Loucy (cell line): ENCODE measurements at regions not wholly inside any gene's neighbourhood (a gene's known extent, or its start where the extent isn't known, plus 50 kb on each side); places are given as distances from the start of the nearest gene placed in this dataset.

ENCODE experiments used
- H2AFZ ChIP-seq: fragments of 200-600 bp; sonication (generic); 2 replicates; pipeline ENCODE4 v1.6.0; 2016; ENCODE audit warnings: antibody characterized with exemption, mild to moderate bottlenecking, low read length, moderate library complexity
- H3F3A ChIP-seq: fragments of 200-600 bp; 2 replicates; pipeline ENCODE4 v1.6.0; 2016; ENCODE audit warnings: antibody characterized with exemption, low read depth, mild to moderate bottlenecking
- H3K27me3 ChIP-seq: fragments of 200-600 bp; sonication (generic); 2 replicates; pipeline ENCODE4 v1.6.1; 2014; ENCODE audit warnings: low read length, mild to moderate bottlenecking; ENCODE audit not compliant: insufficient read depth, poor library complexity, severe bottlenecking
- H3K36me3 ChIP-seq: fragments of 200-600 bp; sonication (generic); 2 replicates; pipeline ENCODE4 v1.6.1; 2016; ENCODE audit warnings: low read length; ENCODE audit not compliant: insufficient read depth
- H3K4me1 ChIP-seq: fragments of 200-600 bp; sonication (generic); 2 replicates; pipeline ENCODE4 v1.5.1; 2014; ENCODE audit warnings: low read length, mild to moderate bottlenecking; ENCODE audit not compliant: insufficient read depth, poor library complexity, severe bottlenecking
- H3K4me2 ChIP-seq: fragments of 200-600 bp; sonication (generic); 2 replicates; pipeline ENCODE4 v1.6.0; 2014; ENCODE audit warnings: antibody characterized with exemption, low read length, low read depth, mild to moderate bottlenecking; ENCODE audit not compliant: poor library complexity, severe bottlenecking
- H3K4me3 ChIP-seq: fragments of 200-600 bp; sonication (generic); 2 replicates; pipeline ENCODE4 v1.5.1; 2014; ENCODE audit warnings: low read length, mild to moderate bottlenecking, mixed read lengths; ENCODE audit not compliant: poor library complexity, severe bottlenecking
- H3K79me2 ChIP-seq: fragments of 200-600 bp; sonication (generic); 2 replicates; pipeline ENCODE4 v1.6.1; 2014; ENCODE audit warnings: low read length; ENCODE audit not compliant: insufficient read depth
- H3K9ac ChIP-seq: fragments of 200-600 bp; sonication (generic); 2 replicates; pipeline ENCODE4 v1.6.0; 2014; ENCODE audit warnings: mild to moderate bottlenecking, low read depth, low read length, moderate library complexity; ENCODE audit not compliant: poor library complexity, severe bottlenecking
- H3K9me2 ChIP-seq: fragments of 200-600 bp; sonication (generic); replicated peaks from 2 replicates; pipeline ENCODE4 v1.6.1; 2016; ENCODE audit warnings: low read depth, low read length, mixed read lengths
- H3K9me3 ChIP-seq: fragments of 200-600 bp; sonication (generic); 2 replicates; pipeline ENCODE4 v1.6.1; 2014; ENCODE audit warnings: mild to moderate bottlenecking, antibody characterized with exemption, low read length, low read depth; ENCODE audit not compliant: insufficient read depth
- H4K20me1 ChIP-seq: fragments of 200-600 bp; sonication (generic); 2 replicates; pipeline ENCODE4 v1.6.0; 2014; ENCODE audit warnings: antibody characterized with exemption, low read length, mild to moderate bottlenecking; ENCODE audit not compliant: insufficient read depth, poor library complexity, severe bottlenecking
- CTCF ChIP-seq: fragments of 200-600 bp; sonication (generic); conservative IDR thresholded peaks from 2 replicates; pipeline ENCODE4 v1.5.1; 2014; ENCODE audit warnings: mild to moderate bottlenecking, antibody characterized with exemption, low read length
- EZH2phosphoT487 ChIP-seq: fragments of 200-600 bp; IDR thresholded peaks from 2 replicates; pipeline ENCODE4 v1.6.1; 2018; ENCODE audit warnings: antibody characterized with exemption, mild to moderate bottlenecking, moderate library complexity, borderline replicate concordance

- Histone ChIP-seq H3K4me3 (no peak overlapping the region), H2AFZ (no peak overlapping the region), H3F3A (no peaks in the 10 kb centered on the region), H3K79me2 (no peaks in the 10 kb centered on the region), H3K27me3 (no peaks in the 10 kb centered on the region), H3K36me3 (no peaks in the 10 kb centered on the region), H3K4me1 (no peaks in the 10 kb centered on the region), H4K20me1 (no peaks in the 10 kb centered on the region), H3K9me3 (peaks cover 3% of the 10 kb centered on the region; the same call in 1 of the 2 replicates), H3K4me2 (no peak overlapping the region), H3K9me2 (no peaks in the 10 kb centered on the region), H3K9ac (no peak overlapping the region)
- TF ChIP-seq CTCF (no peak), EZH2phosphoT487 (no peak)
Observed at GRCh38 chr18:76121011-76121410, 374.0 kb downstream of the ZNF516 start.

GRCh38 chr18:76115580-76115979 is 379.5 kb downstream of the ZNF516 start:
- Histone ChIP-seq H3K36me3 (no peaks in the 10 kb centered on the region), H3K27me3 (no peaks in the 10 kb centered on the region), H3K9me2 (no peaks in the 10 kb centered on the region), H3K9ac (no peak overlapping the region), H4K20me1 (no peaks in the 10 kb centered on the region), H2AFZ (no peak overlapping the region), H3F3A (no peaks in the 10 kb centered on the region), H3K4me1 (no peaks in the 10 kb centered on the region), H3K4me3 (no peak overlapping the region), H3K9me3 (no peaks in the 10 kb centered on the region), H3K79me2 (no peaks in the 10 kb centered on the region), H3K4me2 (no peak overlapping the region)
- TF ChIP-seq EZH2phosphoT487 (no peak), CTCF (no peak)

GRCh38 chr18:76113101-76113500 is 381.9 kb downstream of the ZNF516 start:
- H3K27me3 ChIP-seq = no peaks in the 10 kb centered on the region
- H3K4me2 ChIP-seq = no peak overlapping the region
- no peaks in the 10 kb centered on the region for H3K79me2 ChIP-seq
- TF ChIP-seq CTCF (no peak), EZH2phosphoT487 (no peak)
- H3F3A ChIP-seq = no peaks in the 10 kb centered on the region
- H3K4me3 ChIP-seq = no peak overlapping the region
- no peaks in the 10 kb centered on the region for H3K36me3 ChIP-seq
- no peaks in the 10 kb centered on the region for H3K9me2 ChIP-seq
- H3K9me3 ChIP-seq = no peaks in the 10 kb centered on the region
- no peaks in the 10 kb centered on the region for H4K20me1 ChIP-seq
- no peak overlapping the region for H3K9ac ChIP-seq
- no peak overlapping the region for H2AFZ ChIP-seq
- H3K4me1 ChIP-seq = no peaks in the 10 kb centered on the region
